HEK293 (cell line): ENCODE measurements at regions not wholly inside any gene's neighbourhood (a gene's known extent, or its start where the extent isn't known, plus 50 kb on each side); places are given as distances from the start of the nearest gene placed in this dataset.

Source experiments
- CTCF ChIA-PET: fragments of 350-600 bp; formaldehyde crosslinking; extraction: SDS; loops from one replicate; lab custom pipeline; 2021; ENCODE audit warnings: antibody characterized with exemption; lab: Yijun Ruan, JAX
- POLR2A ChIA-PET: fragments of 300-600 bp; formaldehyde crosslinking; extraction: SDS; loops from one replicate; lab custom pipeline; 2020; ENCODE audit warnings: antibody characterized with exemption, inconsistent platforms; lab: Yijun Ruan, JAX
- H3K27ac ChIP-seq: fragments of 200-500 bp; sonication (Bioruptor generic); 2 replicates; pipeline ENCODE4 v1.5.1; 2014; ENCODE audit warnings: low read depth, low read length, control low read depth, inconsistent platforms; ENCODE audit errors: extremely low read depth
- H3K36me3 ChIP-seq, 2 experiments: fragments of 200-500 bp in 1 of 2; sonication (Bioruptor generic) in 1 of 2; 1 replicate in 1 of 2; 2 replicates in 1 of 2; pipeline ENCODE4 v1.5.1; 2014 to 2017; ENCODE audit warnings: inconsistent platforms in 2 of 2, low read length in 2 of 2; ENCODE audit not compliant: control insufficient read depth in 2 of 2, insufficient read depth in 1 of 2
- H3K4me1 ChIP-seq: fragments of 200-500 bp; sonication (Bioruptor generic); 2 replicates; pipeline ENCODE4 v1.5.1; 2014; ENCODE audit warnings: mild to moderate bottlenecking, low read length, inconsistent platforms; ENCODE audit not compliant: control insufficient read depth, insufficient read depth
- H3K4me3 ChIP-seq: 2 replicates; pipeline ENCODE4 v1.5.1; 2011; ENCODE audit warnings: low read depth, mild to moderate bottlenecking, control low read depth, low read length, moderate library complexity
- H3K9me3 ChIP-seq: fragments of 200-500 bp; sonication (Bioruptor generic); 2 replicates; pipeline ENCODE4 v1.5.1; 2014; ENCODE audit warnings: low read depth, low read length, inconsistent platforms; ENCODE audit not compliant: control insufficient read depth, insufficient read depth
- GLI2 ChIP-seq: fragments of 450-650 bp; formaldehyde crosslinking; IDR thresholded peaks from 2 replicates; pipeline ENCODE4; 2017; ENCODE audit warnings: missing biosample characterization, missing genetic modification characterization, low read depth, borderline replicate concordance
- RBAK ChIP-seq: fragments of 450-650 bp; formaldehyde crosslinking; IDR thresholded peaks from 2 replicates; pipeline ENCODE4 v1.5.1; 2016; ENCODE audit warnings: missing biosample characterization, missing genetic modification characterization
- REPIN1 ChIP-seq: fragments of 450-650 bp; formaldehyde crosslinking; IDR thresholded peaks from 2 replicates; pipeline ENCODE4 v1.5.1; 2017; ENCODE audit warnings: missing biosample characterization, missing genetic modification characterization, low read depth
- SETDB1 ChIP-seq: IDR thresholded peaks from one replicate; pipeline ENCODE4 v1.6.1; 2017; ENCODE audit warnings: mild to moderate bottlenecking, low read length, moderate library complexity, mixed read lengths; ENCODE audit not compliant: insufficient read length
- SP2 ChIP-seq: fragments of 450-650 bp; formaldehyde crosslinking; IDR thresholded peaks from 2 replicates; pipeline ENCODE4 v1.5.1; 2016; ENCODE audit warnings: missing biosample characterization, missing genetic modification characterization
- TCF7L2 ChIP-seq: IDR thresholded peaks from 2 replicates; pipeline ENCODE4 v1.6.1; 2011; ENCODE audit warnings: low read depth, mild to moderate bottlenecking, inconsistent platforms, low read length, moderate library complexity, borderline replicate concordance
- ZBTB17 ChIP-seq: fragments of 450-650 bp; formaldehyde crosslinking; IDR thresholded peaks from 2 replicates; pipeline ENCODE4 v1.5.1; 2016; ENCODE audit warnings: missing biosample characterization, missing genetic modification characterization
- ZBTB7A ChIP-seq: fragments of 450-650 bp; formaldehyde crosslinking; IDR thresholded peaks from 2 replicates; pipeline ENCODE4 v1.5.1; 2016; ENCODE audit warnings: low read depth, missing biosample characterization, missing genetic modification characterization
- ZNF155 ChIP-seq: fragments of 450-650 bp; formaldehyde crosslinking; IDR thresholded peaks from 2 replicates; pipeline ENCODE4 v1.5.1; 2016; ENCODE audit warnings: missing biosample characterization, missing genetic modification characterization
- ZNF2 ChIP-seq: fragments of 450-650 bp; formaldehyde crosslinking; IDR thresholded peaks from 2 replicates; pipeline ENCODE4 v1.5.1; 2016; ENCODE audit warnings: missing biosample characterization, missing genetic modification characterization
- ZNF214 ChIP-seq: fragments of 450-650 bp; formaldehyde crosslinking; IDR thresholded peaks from 2 replicates; pipeline ENCODE4 v1.5.1; 2017; ENCODE audit warnings: missing biosample characterization, mild to moderate bottlenecking, missing genetic modification characterization, borderline replicate concordance
- ZNF302 ChIP-seq: fragments of 450-650 bp; formaldehyde crosslinking; IDR thresholded peaks from 2 replicates; pipeline ENCODE4 v1.5.1; 2016; ENCODE audit warnings: missing biosample characterization, missing genetic modification characterization, low read depth
- ZNF311 ChIP-seq: fragments of 450-650 bp; formaldehyde crosslinking; IDR thresholded peaks from 2 replicates; pipeline ENCODE4 v1.5.1; 2017; ENCODE audit warnings: missing biosample characterization, missing genetic modification characterization, borderline replicate concordance
- ZNF510 ChIP-seq: fragments of 450-650 bp; formaldehyde crosslinking; IDR thresholded peaks from 2 replicates; pipeline ENCODE4 v1.5.1; 2018; ENCODE audit warnings: mild to moderate bottlenecking, missing genetic modification characterization, missing biosample characterization; ENCODE audit not compliant: insufficient replicate concordance
- ZNF529 ChIP-seq: fragments of 450-650 bp; formaldehyde crosslinking; IDR thresholded peaks from 2 replicates; pipeline ENCODE4 v1.5.1; 2017; ENCODE audit warnings: missing genetic modification characterization, missing biosample characterization; ENCODE audit not compliant: insufficient replicate concordance
- ZNF555 ChIP-seq: fragments of 450-650 bp; formaldehyde crosslinking; conservative IDR thresholded peaks from 2 replicates; pipeline ENCODE4 v1.5.1; 2017; ENCODE audit warnings: missing biosample characterization, mild to moderate bottlenecking, missing genetic modification characterization, inconsistent platforms
- ZNF560 ChIP-seq: fragments of 450-650 bp; formaldehyde crosslinking; IDR thresholded peaks from 2 replicates; pipeline ENCODE4 v1.5.1; 2017; ENCODE audit warnings: missing biosample characterization, missing genetic modification characterization, borderline replicate concordance
- ZNF600 ChIP-seq: fragments of 450-650 bp; formaldehyde crosslinking; IDR thresholded peaks from 2 replicates; pipeline ENCODE4 v1.5.1; 2016; ENCODE audit warnings: missing biosample characterization, missing genetic modification characterization
- ZNF621 ChIP-seq: fragments of 450-650 bp; formaldehyde crosslinking; IDR thresholded peaks from 2 replicates; pipeline ENCODE4 v1.5.1; 2017; ENCODE audit warnings: missing biosample characterization, missing genetic modification characterization
- ZNF629 ChIP-seq: fragments of 450-650 bp; formaldehyde crosslinking; IDR thresholded peaks from 2 replicates; pipeline ENCODE4 v1.5.1; 2017; ENCODE audit warnings: missing biosample characterization, missing genetic modification characterization
- ZNF670 ChIP-seq: fragments of 450-650 bp; formaldehyde crosslinking; IDR thresholded peaks from 2 replicates; pipeline ENCODE4 v1.5.1; 2016; ENCODE audit warnings: missing biosample characterization, missing genetic modification characterization, low read depth
- ZXDB ChIP-seq: fragments of 450-650 bp; formaldehyde crosslinking; IDR thresholded peaks from 2 replicates; pipeline ENCODE4 v1.5.1; 2016; ENCODE audit warnings: missing biosample characterization, missing genetic modification characterization
- TF ChIP-seq, protein P1 (sequence below): fragments of 450-650 bp; formaldehyde crosslinking; IDR thresholded peaks from 2 replicates; pipeline ENCODE4 v1.5.1; 2017; ENCODE audit warnings: missing biosample characterization, missing genetic modification characterization
- TF ChIP-seq, protein P2 (sequence below): fragments of 450-650 bp; formaldehyde crosslinking; IDR thresholded peaks from 2 replicates; pipeline ENCODE4 v1.5.1; 2016; ENCODE audit warnings: missing biosample characterization, missing genetic modification characterization
- TF ChIP-seq, protein P3 (sequence below): fragments of 450-650 bp; formaldehyde crosslinking; IDR thresholded peaks from 2 replicates; pipeline ENCODE4 v1.5.1; 2016; ENCODE audit warnings: missing biosample characterization, missing genetic modification characterization
- TF ChIP-seq, protein P4 (sequence below): fragments of 450-650 bp; formaldehyde crosslinking; IDR thresholded peaks from 2 replicates; pipeline ENCODE4 v1.5.1; 2016; ENCODE audit warnings: missing biosample characterization, missing genetic modification characterization

DNA sequence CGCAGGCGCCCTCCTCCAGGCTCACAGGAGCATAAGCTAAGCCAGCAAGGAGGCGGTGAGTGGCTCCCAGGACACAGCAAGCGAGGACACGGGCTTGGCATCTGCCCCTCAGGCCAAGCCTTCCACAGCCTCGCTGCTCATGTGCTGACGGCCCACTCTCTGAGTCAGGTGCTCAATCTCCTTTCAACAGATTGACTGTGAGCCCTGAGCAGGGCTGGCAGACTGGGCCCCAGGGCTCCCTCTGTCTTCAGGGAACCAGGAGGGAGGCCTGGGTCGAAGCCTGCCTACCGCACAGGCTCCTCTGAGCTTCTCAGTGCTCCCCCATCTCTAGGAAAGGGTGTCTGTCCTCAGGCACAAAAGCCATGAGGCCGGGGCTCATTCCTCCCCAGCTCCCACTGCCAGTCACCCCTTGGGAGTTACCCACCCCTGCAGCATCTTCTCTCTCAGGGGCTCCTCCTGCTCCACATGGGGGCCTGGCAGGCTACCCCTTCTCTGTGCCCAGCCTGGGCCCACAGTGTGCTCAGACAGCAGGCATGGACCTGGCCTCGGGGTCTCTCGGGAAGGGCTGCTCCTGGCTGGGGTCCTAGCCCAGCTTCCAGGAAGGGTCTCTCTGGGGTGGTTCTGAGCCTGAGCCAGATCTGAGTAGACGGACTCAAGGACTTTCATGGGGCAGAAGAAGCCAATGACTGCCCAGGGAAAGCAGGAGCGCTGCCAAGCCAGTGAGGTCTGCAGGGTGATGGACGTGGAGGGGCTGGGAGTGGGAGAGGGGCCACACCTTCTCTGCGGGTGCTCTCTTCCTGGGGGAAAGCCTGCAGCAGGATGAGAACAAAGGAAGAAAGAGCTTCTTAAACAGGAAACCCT, 138.0 kb upstream of the GPC1 start:
- no peak overlapping the region for H3K4me3 ChIP-seq
- TF ChIP-seq ZNF621 (tag by site-specific recombination) (no peak), ZNF600 (tag by site-specific recombination) (no peak), ZBTB7A (tag by site-specific recombination) (no peak), REPIN1 (tag by site-specific recombination) (no peak), ZNF302 (tag by site-specific recombination) (no peak), GLI2 (no peak), ZNF2 (no peak)
- TF ChIP-seq, protein P1, sequence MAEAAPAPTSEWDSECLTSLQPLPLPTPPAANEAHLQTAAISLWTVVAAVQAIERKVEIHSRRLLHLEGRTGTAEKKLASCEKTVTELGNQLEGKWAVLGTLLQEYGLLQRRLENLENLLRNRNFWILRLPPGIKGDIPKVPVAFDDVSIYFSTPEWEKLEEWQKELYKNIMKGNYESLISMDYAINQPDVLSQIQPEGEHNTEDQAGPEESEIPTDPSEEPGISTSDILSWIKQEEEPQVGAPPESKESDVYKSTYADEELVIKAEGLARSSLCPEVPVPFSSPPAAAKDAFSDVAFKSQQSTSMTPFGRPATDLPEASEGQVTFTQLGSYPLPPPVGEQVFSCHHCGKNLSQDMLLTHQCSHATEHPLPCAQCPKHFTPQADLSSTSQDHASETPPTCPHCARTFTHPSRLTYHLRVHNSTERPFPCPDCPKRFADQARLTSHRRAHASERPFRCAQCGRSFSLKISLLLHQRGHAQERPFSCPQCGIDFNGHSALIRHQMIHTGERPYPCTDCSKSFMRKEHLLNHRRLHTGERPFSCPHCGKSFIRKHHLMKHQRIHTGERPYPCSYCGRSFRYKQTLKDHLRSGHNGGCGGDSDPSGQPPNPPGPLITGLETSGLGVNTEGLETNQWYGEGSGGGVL (tag by site-specific recombination), result no peak
- TF ChIP-seq, all 188 proteins: peak for 0
- ChIA-PET CTCF (no interaction called here), POLR2A (no interaction called here)
- H3K9me3 ChIP-seq, result no peaks in the 10 kb centered on the region
- no peak overlapping the region for H3K27ac ChIP-seq
- H3K4me1 ChIP-seq, result no peaks in the 10 kb centered on the region
- no peaks in the 10 kb centered on the region for H3K36me3 ChIP-seq

DNA sequence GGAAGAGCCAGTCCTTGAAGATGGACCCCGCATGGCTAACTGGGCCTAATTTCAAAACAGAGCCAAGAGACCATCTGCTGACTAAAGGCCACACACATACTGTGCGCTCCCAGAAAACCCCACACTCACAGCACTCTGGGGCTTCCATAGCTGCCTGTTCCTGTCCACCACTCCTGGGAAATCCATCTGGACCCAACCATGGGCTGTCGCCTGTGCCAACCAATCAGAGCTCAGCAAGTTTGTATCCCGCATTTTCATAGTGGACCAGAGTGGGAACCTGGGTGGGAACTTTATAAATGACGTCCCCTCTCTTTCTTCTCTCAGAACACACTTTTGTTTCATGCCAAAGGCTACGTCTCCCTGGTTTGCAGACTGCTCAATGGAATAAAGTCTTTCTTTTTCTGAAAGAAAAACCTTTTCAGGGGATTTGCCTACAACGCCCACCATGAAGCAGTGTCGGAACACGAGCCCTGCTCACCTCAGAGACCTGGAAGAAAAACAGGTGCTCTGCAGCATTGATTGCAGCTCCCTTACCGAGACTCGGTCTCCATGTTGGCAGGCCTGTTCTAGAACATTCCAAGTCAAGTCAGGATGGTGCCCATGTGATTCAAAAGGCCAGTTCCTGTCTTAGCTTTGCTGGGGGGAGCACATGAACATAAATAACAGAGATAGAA, 137.2 kb upstream of the GPC1 start:
- Histone ChIP-seq H3K27ac (no peak overlapping the region), H3K4me3 (no peak overlapping the region), H3K4me1 (no peaks in the 10 kb centered on the region), H3K36me3 (no peaks in the 10 kb centered on the region), H3K9me3 (no peaks in the 10 kb centered on the region)
- CTCF ChIA-PET, result interaction anchor here (0.6 kb wide), 1 partner anchor 9 kb away, joined by 3 read pairs; no protein-coding TSS in a partner anchor
- POLR2A ChIA-PET, result no interaction called here
- TF ChIP-seq SP2 (tag by site-specific recombination) (no peak), ZNF560 (no peak), ZNF214 (tag by site-specific recombination) (no peak), ZXDB (tag by site-specific recombination) (no peak), SETDB1 (no peak), RBAK (tag by site-specific recombination) (no peak), ZNF629 (tag by site-specific recombination) (no peak), ZBTB17 (tag by site-specific recombination) (no peak), ZNF155 (no peak), ZNF555 (tag by site-specific recombination) (no peak), TCF7L2 (no peak), ZNF510 (tag by site-specific recombination) (no peak), ZNF670 (tag by site-specific recombination) (no peak), ZNF311 (tag by site-specific recombination) (no peak), ZNF529 (tag by site-specific recombination) (no peak)
- TF ChIP-seq, protein P2, sequence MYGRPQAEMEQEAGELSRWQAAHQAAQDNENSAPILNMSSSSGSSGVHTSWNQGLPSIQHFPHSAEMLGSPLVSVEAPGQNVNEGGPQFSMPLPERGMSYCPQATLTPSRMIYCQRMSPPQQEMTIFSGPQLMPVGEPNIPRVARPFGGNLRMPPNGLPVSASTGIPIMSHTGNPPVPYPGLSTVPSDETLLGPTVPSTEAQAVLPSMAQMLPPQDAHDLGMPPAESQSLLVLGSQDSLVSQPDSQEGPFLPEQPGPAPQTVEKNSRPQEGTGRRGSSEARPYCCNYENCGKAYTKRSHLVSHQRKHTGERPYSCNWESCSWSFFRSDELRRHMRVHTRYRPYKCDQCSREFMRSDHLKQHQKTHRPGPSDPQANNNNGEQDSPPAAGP (tag by site-specific recombination), result no peak
- TF ChIP-seq, protein P3, sequence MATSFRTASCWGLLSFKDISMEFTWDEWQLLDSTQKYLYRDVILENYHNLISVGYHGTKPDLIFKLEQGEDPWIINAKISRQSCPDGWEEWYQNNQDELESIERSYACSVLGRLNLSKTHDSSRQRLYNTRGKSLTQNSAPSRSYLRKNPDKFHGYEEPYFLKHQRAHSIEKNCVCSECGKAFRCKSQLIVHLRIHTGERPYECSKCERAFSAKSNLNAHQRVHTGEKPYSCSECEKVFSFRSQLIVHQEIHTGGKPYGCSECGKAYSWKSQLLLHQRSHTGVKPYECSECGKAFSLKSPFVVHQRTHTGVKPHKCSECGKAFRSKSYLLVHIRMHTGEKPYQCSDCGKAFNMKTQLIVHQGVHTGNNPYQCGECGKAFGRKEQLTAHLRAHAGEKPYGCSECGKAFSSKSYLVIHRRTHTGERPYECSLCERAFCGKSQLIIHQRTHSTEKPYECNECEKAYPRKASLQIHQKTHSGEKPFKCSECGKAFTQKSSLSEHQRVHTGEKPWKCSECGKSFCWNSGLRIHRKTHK (tag by site-specific recombination), result no peak
- TF ChIP-seq, protein P4, sequence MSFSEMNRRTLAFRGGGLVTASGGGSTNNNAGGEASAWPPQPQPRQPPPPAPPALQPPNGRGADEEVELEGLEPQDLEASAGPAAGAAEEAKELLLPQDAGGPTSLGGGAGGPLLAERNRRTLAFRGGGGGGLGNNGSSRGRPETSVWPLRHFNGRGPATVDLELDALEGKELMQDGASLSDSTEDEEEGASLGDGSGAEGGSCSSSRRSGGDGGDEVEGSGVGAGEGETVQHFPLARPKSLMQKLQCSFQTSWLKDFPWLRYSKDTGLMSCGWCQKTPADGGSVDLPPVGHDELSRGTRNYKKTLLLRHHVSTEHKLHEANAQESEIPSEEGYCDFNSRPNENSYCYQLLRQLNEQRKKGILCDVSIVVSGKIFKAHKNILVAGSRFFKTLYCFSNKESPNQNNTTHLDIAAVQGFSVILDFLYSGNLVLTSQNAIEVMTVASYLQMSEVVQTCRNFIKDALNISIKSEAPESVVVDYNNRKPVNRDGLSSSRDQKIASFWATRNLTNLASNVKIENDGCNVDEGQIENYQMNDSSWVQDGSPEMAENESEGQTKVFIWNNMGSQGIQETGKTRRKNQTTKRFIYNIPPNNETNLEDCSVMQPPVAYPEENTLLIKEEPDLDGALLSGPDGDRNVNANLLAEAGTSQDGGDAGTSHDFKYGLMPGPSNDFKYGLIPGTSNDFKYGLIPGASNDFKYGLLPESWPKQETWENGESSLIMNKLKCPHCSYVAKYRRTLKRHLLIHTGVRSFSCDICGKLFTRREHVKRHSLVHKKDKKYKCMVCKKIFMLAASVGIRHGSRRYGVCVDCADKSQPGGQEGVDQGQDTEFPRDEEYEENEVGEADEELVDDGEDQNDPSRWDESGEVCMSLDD (tag by site-specific recombination), result no peak
